B cell (primary cell): ENCODE measurements at regions not wholly inside any gene's neighbourhood (a gene's known extent, or its start where the extent isn't known, plus 50 kb on each side); places are given as distances from the start of the nearest gene placed in this dataset.

Experiments
- ATAC-seq: fragments of 200-7000 bp; cut with Tn5 transposase; one replicate; pipeline ENCODE4 v1.10.0; 2021; ENCODE audit warnings: low read depth, mild to moderate bottlenecking, moderate number of reproducible peaks, moderate library complexity
- CTCF ChIA-PET: fragments of 350-600 bp; sonication (Branson Sonifier 250); formaldehyde crosslinking; loops from one replicate; lab custom pipeline; 2021; ENCODE audit warnings: antibody characterized with exemption, inconsistent platforms; lab: Charles Lee
- POLR2A ChIA-PET: fragments of 350-600 bp; sonication (Branson Sonifier 250); formaldehyde crosslinking; loops from one replicate; lab custom pipeline; 2021; ENCODE audit warnings: antibody characterized with exemption; lab: Charles Lee
- DNase-seq: peaks from one replicate; pipeline ENCODE4 v3.0.0; 2013
- H2AFZ ChIP-seq: 2 replicates; pipeline ENCODE4 v1.6.1; 2012; ENCODE audit warnings: mild to moderate bottlenecking, low read depth, low read length; ENCODE audit not compliant: insufficient read depth, poor library complexity, severe bottlenecking
- H3K27ac ChIP-seq, 2 donors: 1 replicate in 1 of 2; 2 replicates in 1 of 2; pipeline ENCODE4 v1.5.1; 2012 to 2013; ENCODE audit warnings: low read length in 2 of 2, mild to moderate bottlenecking in 2 of 2, moderate library complexity in 1 of 2
- H3K27me3 ChIP-seq, 4 experiments: fragments of 200-600 bp in 1 of 4; sonication (generic) in 1 of 4; replicated peaks in 1 of 4; 1 replicate in 2 of 4; 2 replicates in 2 of 4; pipeline versions ENCODE4 v1.6.1 to v1.7.0; 2013 to 2016; ENCODE audit warnings: low read length in 3 of 4, mild to moderate bottlenecking in 2 of 4, mixed read lengths in 1 of 4, moderate library complexity in 1 of 4; ENCODE audit not compliant: insufficient read depth in 4 of 4, control insufficient read depth in 3 of 4; ENCODE audit errors: control extremely low read depth in 1 of 4
- H3K36me3 ChIP-seq, 2 experiments: replicated peaks in 1 of 2; 1 replicate in 1 of 2; 2 replicates in 1 of 2; pipeline versions ENCODE4 v1.6.1 to v1.7.1; 2013; ENCODE audit warnings: low read length in 1 of 2; ENCODE audit not compliant: insufficient read depth in 2 of 2, control insufficient read depth in 1 of 2; ENCODE audit errors: control extremely low read depth in 1 of 2, extremely low read depth in 1 of 2
- H3K4me1 ChIP-seq, 2 donors: fragments of 200-600 bp in 1 of 2; sonication (generic) in 1 of 2; 1 replicate in 1 of 2; 2 replicates in 1 of 2; pipeline versions ENCODE4 v1.5.1 to v1.6.1; 2013 to 2017; ENCODE audit warnings: low read length in 2 of 2; ENCODE audit not compliant: control insufficient read depth in 2 of 2, insufficient read depth in 2 of 2
- H3K4me2 ChIP-seq: replicated peaks from 2 replicates; pipeline ENCODE3; 2012; ENCODE audit warnings: mild to moderate bottlenecking, low read depth, low read length; ENCODE audit not compliant: poor library complexity, severe bottlenecking
- H3K4me3 ChIP-seq, 5 experiments: fragments of 200-600 bp in 1 of 5; sonication (generic) in 1 of 5; 1 replicate in 3 of 5; 2 replicates in 2 of 5; pipeline versions ENCODE4 v1.5.1 to v1.7.0; 2011 to 2016; ENCODE audit warnings: low read length in 4 of 5, mild to moderate bottlenecking in 4 of 5, low read depth in 2 of 5, control low read depth in 1 of 5, moderate library complexity in 1 of 5; ENCODE audit not compliant: insufficient read depth in 1 of 5; ENCODE audit errors: control extremely low read depth in 1 of 5, extremely low read depth in 1 of 5
- H3K79me2 ChIP-seq: fragments of 200-600 bp; sonication (generic); one replicate; pipeline ENCODE4 v1.6.0; 2016; ENCODE audit warnings: low read length; ENCODE audit not compliant: control insufficient read depth, insufficient read depth
- H3K9ac ChIP-seq: fragments of 200-600 bp; sonication (generic); 2 replicates; pipeline ENCODE4 v1.6.1; 2017; ENCODE audit warnings: mild to moderate bottlenecking, low read length, moderate library complexity
- H3K9me3 ChIP-seq, 3 donors: one replicate each; pipeline versions ENCODE4 v1.6.1 to v1.7.1; 2013; ENCODE audit warnings: low read length in 2 of 3; ENCODE audit not compliant: control insufficient read depth in 2 of 3, insufficient read depth in 1 of 3; ENCODE audit errors: control extremely low read depth in 1 of 3
- H4K20me1 ChIP-seq: 2 replicates; pipeline ENCODE4 v1.6.0; 2012; ENCODE audit warnings: mild to moderate bottlenecking, low read length; ENCODE audit not compliant: insufficient read depth, control insufficient read depth, poor library complexity, severe bottlenecking
- H3K27ac Mint-ChIP-seq: one replicate; pipeline ENCODE4 v1.8.0; 2021; ENCODE audit warnings: mixed read lengths
- H3K27me3 Mint-ChIP-seq: one replicate; pipeline ENCODE4 v1.8.0; 2021; ENCODE audit warnings: mixed read lengths
- H3K4me1 Mint-ChIP-seq: one replicate; pipeline ENCODE4 v1.8.0; 2021; ENCODE audit warnings: mixed read lengths
- H3K4me3 Mint-ChIP-seq: one replicate; pipeline ENCODE4 v1.8.0; 2021; ENCODE audit warnings: mixed read lengths
- H3K9me3 Mint-ChIP-seq: one replicate; pipeline ENCODE4 v1.8.0; 2022; ENCODE audit warnings: mixed read lengths; ENCODE audit not compliant: insufficient read depth
- EZH2 ChIP-seq: IDR thresholded peaks from 2 replicates; pipeline ENCODE4 v1.6.1; 2012; ENCODE audit warnings: borderline replicate concordance, low read depth, mild to moderate bottlenecking, moderate library complexity, low read length; ENCODE audit not compliant: insufficient read depth, poor library complexity, severe bottlenecking
- WGBS: methylation state at CpG from one replicate; pipeline ENCODE4 v1.1.5; 2013; ENCODE audit warnings: missing lambda C conversion rate; ENCODE audit not compliant: insufficient coverage; 5-methylcytosine and 5-hydroxymethylcytosine counted together
- intact Hi-C: fragments of 100-400 bp; cut with micrococcal nuclease; formaldehyde crosslinking; loops from one replicate; pipeline ENCODE4 v1.10.0; 2022
- TF ChIP-seq, protein P1 (sequence below): fragments of 200-600 bp; IDR thresholded peaks from one replicate; pipeline ENCODE4 v1.8.0; 2022; ENCODE audit warnings: antibody characterized with exemption, mild to moderate bottlenecking

DNA sequence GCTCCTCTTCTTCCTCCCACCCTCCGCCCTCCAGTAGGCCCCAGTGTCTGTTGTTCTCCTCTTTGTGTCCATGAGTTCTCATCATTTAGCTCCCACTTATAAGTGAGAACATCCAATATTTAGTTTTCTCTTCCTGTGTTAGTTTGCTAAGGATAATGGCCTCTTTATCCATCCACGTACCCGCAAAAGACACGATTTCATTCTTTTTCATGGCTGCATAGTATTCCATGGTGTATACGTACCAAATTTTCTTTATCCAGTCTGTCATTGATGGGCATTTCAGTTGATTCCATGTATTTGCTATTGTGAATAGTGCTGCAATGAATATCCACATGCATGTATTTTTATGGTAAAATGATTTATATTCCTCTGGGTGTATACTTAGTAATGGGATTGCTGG is 82.2 kb downstream of the COPS8 start:
- Histone ChIP-seq H3K4me2 (no peak overlapping the region), H3K4me3 (no peak overlapping the region), H3K4me1 (no peaks in the 10 kb centered on the region), H3K27me3 (peaks cover 0 to 3% (median 0%) of the 10 kb centered on the region in 4 experiments), H2AFZ (no peak overlapping the region), H3K9ac (no peak overlapping the region), H3K79me2 (no peaks in the 10 kb centered on the region), H3K27ac (no peak overlapping the region), H3K36me3 (no peaks in the 10 kb centered on the region), H3K9me3 (no peaks in the 10 kb centered on the region), H4K20me1 (no peaks in the 10 kb centered on the region)
- Mint-ChIP-seq H3K27ac (no peak overlapping the region), H3K9me3 (no peaks in the 10 kb centered on the region), H3K4me3 (no peak overlapping the region), H3K4me1 (no peaks in the 10 kb centered on the region), H3K27me3 (peaks cover 34% of the 10 kb centered on the region)
- ATAC-seq (no peak), DNase-seq (no peak)
- no CpG with 5 or more reads among the region's 5 CpGs for WGBS
- POLR2A ChIA-PET, result no interaction called here
- TF ChIP-seq, protein P1, sequence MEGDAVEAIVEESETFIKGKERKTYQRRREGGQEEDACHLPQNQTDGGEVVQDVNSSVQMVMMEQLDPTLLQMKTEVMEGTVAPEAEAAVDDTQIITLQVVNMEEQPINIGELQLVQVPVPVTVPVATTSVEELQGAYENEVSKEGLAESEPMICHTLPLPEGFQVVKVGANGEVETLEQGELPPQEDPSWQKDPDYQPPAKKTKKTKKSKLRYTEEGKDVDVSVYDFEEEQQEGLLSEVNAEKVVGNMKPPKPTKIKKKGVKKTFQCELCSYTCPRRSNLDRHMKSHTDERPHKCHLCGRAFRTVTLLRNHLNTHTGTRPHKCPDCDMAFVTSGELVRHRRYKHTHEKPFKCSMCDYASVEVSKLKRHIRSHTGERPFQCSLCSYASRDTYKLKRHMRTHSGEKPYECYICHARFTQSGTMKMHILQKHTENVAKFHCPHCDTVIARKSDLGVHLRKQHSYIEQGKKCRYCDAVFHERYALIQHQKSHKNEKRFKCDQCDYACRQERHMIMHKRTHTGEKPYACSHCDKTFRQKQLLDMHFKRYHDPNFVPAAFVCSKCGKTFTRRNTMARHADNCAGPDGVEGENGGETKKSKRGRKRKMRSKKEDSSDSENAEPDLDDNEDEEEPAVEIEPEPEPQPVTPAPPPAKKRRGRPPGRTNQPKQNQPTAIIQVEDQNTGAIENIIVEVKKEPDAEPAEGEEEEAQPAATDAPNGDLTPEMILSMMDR, result no peak
- no peak for TF ChIP-seq EZH2
- intact Hi-C loops, result no loop called here
- CTCF ChIA-PET, result no interaction called here

DNA sequence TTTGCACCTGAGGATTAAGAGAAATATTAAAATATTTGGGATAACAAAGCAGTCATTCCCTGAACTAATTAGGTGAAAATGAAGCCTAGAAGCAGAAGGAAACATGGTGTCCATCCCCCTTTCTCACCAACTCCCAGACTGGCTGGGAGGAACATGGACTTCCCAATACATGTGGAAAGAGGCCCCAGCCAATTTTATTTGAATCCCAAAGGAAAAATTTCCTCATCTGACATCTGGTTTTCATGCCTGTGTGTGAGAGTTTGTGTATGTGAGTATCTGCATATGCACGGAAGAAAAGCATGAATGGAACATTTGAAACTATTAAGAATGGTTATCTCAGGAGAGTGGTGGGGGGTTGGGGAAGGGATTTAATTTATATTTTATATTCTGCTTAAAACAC is 84.3 kb downstream of the COPS8 start:
- Mint-ChIP-seq H3K4me1 (no peaks in the 10 kb centered on the region), H3K4me3 (no peak overlapping the region), H3K27ac (no peak overlapping the region), H3K27me3 (peaks cover 30% of the 10 kb centered on the region), H3K9me3 (peaks cover 2% of the 10 kb centered on the region)
- no peak for TF ChIP-seq EZH2
- TF ChIP-seq, protein P1, result no peak
- Histone ChIP-seq H3K27me3 (peaks cover 0 to 3% (median 0%) of the 10 kb centered on the region in 4 experiments), H3K36me3 (no peaks in the 10 kb centered on the region), H4K20me1 (no peaks in the 10 kb centered on the region), H3K9ac (no peak overlapping the region), H3K4me3 (no peak overlapping the region), H3K79me2 (no peaks in the 10 kb centered on the region), H3K4me2 (no peak overlapping the region), H3K27ac (no peak overlapping the region), H3K9me3 (peaks cover 0 to 6% (median 4%) of the 10 kb centered on the region in 3 donors), H2AFZ (no peak overlapping the region), H3K4me1 (no peaks in the 10 kb centered on the region)
- ChIA-PET POLR2A (no interaction called here), CTCF (no interaction called here)
- no CpG with 5 or more reads among the region's 1 CpG for WGBS
- ATAC-seq (no peak), DNase-seq (no peak)
- intact Hi-C loops, result no loop called here
